Endothelial cell (in vitro differentiated cells): ENCODE measurements at regions not wholly inside any gene's neighbourhood (a gene's known extent, or its start where the extent isn't known, plus 50 kb on each side); places are given as distances from the start of the nearest gene placed in this dataset.

Experiments used
- DNase-seq: peaks from one replicate; pipeline ENCODE4 v3.0.0; 2021; ENCODE audit warnings: low spot score
- H3K27ac Mint-ChIP-seq: one replicate; pipeline ENCODE4 v1.8.0; 2021; ENCODE audit warnings: mixed read lengths, inconsistent platforms; ENCODE audit not compliant: unreplicated experiment
- H3K27me3 Mint-ChIP-seq: one replicate; pipeline ENCODE4 v1.8.0; 2021; ENCODE audit warnings: mild to moderate bottlenecking, moderate library complexity, mixed read lengths, inconsistent platforms; ENCODE audit not compliant: unreplicated experiment
- H3K36me3 Mint-ChIP-seq: one replicate; pipeline ENCODE4 v1.8.0; 2021; ENCODE audit warnings: mild to moderate bottlenecking, low read depth, mixed read lengths, inconsistent platforms; ENCODE audit not compliant: unreplicated experiment
- H3K4me1 Mint-ChIP-seq: one replicate; pipeline ENCODE4 v1.8.0; 2021; ENCODE audit warnings: mild to moderate bottlenecking, mixed read lengths, inconsistent platforms; ENCODE audit not compliant: unreplicated experiment
- H3K4me3 Mint-ChIP-seq: one replicate; pipeline ENCODE4 v1.8.0; 2021; ENCODE audit warnings: mild to moderate bottlenecking, mixed read lengths, inconsistent platforms; ENCODE audit not compliant: unreplicated experiment
- H3K9me3 Mint-ChIP-seq: one replicate; pipeline ENCODE4 v1.8.0; 2021; ENCODE audit warnings: mixed read lengths, inconsistent platforms; ENCODE audit not compliant: unreplicated experiment
- CTCF ChIP-seq: fragments of 200-600 bp; sonication (generic); IDR thresholded peaks from one replicate; pipeline ENCODE4 v1.5.0; 2021; ENCODE audit warnings: antibody characterized with exemption; ENCODE audit not compliant: unreplicated experiment

GRCh38 chr4:188812644-188813043 lies 673.4 kb downstream of the TRIML1 start:
- H3K9me3 Mint-ChIP-seq: no peaks in the 10 kb centered on the region
- H3K27ac Mint-ChIP-seq: no peak overlapping the region
- no peak for DNase-seq
- H3K4me1 Mint-ChIP-seq: no peaks in the 10 kb centered on the region
- H3K4me3 Mint-ChIP-seq: no peak overlapping the region
- no peak for TF ChIP-seq CTCF
- H3K36me3 Mint-ChIP-seq: no peaks in the 10 kb centered on the region
- H3K27me3 Mint-ChIP-seq: no peaks in the 10 kb centered on the region

- no peak for TF ChIP-seq CTCF
- no peaks in the 10 kb centered on the region for H3K36me3 Mint-ChIP-seq
- H3K4me3 Mint-ChIP-seq: no peak overlapping the region
- no peaks in the 10 kb centered on the region for H3K9me3 Mint-ChIP-seq
- H3K27me3 Mint-ChIP-seq: no peaks in the 10 kb centered on the region
- no peak overlapping the region for H3K27ac Mint-ChIP-seq
- H3K4me1 Mint-ChIP-seq: no peaks in the 10 kb centered on the region
- DNase-seq: no peak
These were observed 679.1 kb downstream of the TRIML1 start for GRCh38 chr4:188818300-188818699.

GRCh38 chr4:188819233-188819632 lies 680.0 kb downstream of the TRIML1 start:
- no peak overlapping the region for H3K4me3 Mint-ChIP-seq
- no peaks in the 10 kb centered on the region for H3K36me3 Mint-ChIP-seq
- no peak for TF ChIP-seq CTCF
- H3K4me1 Mint-ChIP-seq: no peaks in the 10 kb centered on the region
- no peaks in the 10 kb centered on the region for H3K27me3 Mint-ChIP-seq
- no peak overlapping the region for H3K27ac Mint-ChIP-seq
- no peak for DNase-seq
- H3K9me3 Mint-ChIP-seq: no peaks in the 10 kb centered on the region

- Mint-ChIP-seq H3K27ac (no peak overlapping the region), H3K4me3 (no peak overlapping the region), H3K27me3 (no peaks in the 10 kb centered on the region), H3K4me1 (no peaks in the 10 kb centered on the region), H3K9me3 (no peaks in the 10 kb centered on the region), H3K36me3 (no peaks in the 10 kb centered on the region)
- no peak for DNase-seq
- no peak for TF ChIP-seq CTCF
These were observed 682.3 kb downstream of the TRIML1 start for GRCh38 chr4:188821500-188821899.

GRCh38 chr4:188822698-188823097 lies 683.5 kb downstream of the TRIML1 start:
- TF ChIP-seq CTCF: no peak
- Mint-ChIP-seq H3K4me1 (no peaks in the 10 kb centered on the region), H3K27me3 (no peaks in the 10 kb centered on the region), H3K27ac (no peak overlapping the region), H3K9me3 (no peaks in the 10 kb centered on the region), H3K36me3 (no peaks in the 10 kb centered on the region), H3K4me3 (no peak overlapping the region)
- DNase-seq: no peak
